Skeletal muscle tissue (tissue), 3 donors: ENCODE measurements at regions not wholly inside any gene's neighbourhood (a gene's known extent, or its start where the extent isn't known, plus 50 kb on each side); places are given as distances from the start of the nearest gene placed in this dataset.
"Not testable (repeated sequence)": the region's sequence is repeated elsewhere in the genome, so short reads cannot be mapped to it uniquely, and the experiment has no call there.

ENCODE experiments used
- H3K27ac ChIP-seq: one replicate; pipeline ENCODE4 v1.7.0; 2013; ENCODE audit warnings: mild to moderate bottlenecking, low read depth, low read length, inconsistent platforms
- H3K27me3 ChIP-seq, 3 donors: one replicate each; pipeline ENCODE4 v1.7.0; 2013; ENCODE audit warnings: low read length in 3 of 3; ENCODE audit not compliant: control insufficient read depth in 3 of 3, insufficient read depth in 3 of 3
- H3K36me3 ChIP-seq, 3 donors: one replicate each; pipeline ENCODE4 v1.7.0; 2013; ENCODE audit warnings: low read length in 3 of 3; ENCODE audit not compliant: control insufficient read depth in 3 of 3, insufficient read depth in 3 of 3
- H3K4me1 ChIP-seq, 3 donors: one replicate each; pipeline ENCODE4 v1.7.0; 2013; ENCODE audit warnings: low read length in 3 of 3, mild to moderate bottlenecking in 3 of 3; ENCODE audit not compliant: control insufficient read depth in 3 of 3, insufficient read depth in 3 of 3
- H3K4me3 ChIP-seq, 3 donors: one replicate each; pipeline ENCODE4 v1.7.0; 2013; ENCODE audit warnings: low read length in 3 of 3
- H3K9ac ChIP-seq, 3 donors: one replicate each; pipeline ENCODE4 v1.7.0; 2013; ENCODE audit warnings: low read length in 3 of 3, mild to moderate bottlenecking in 3 of 3, moderate library complexity in 2 of 3, low read depth in 1 of 3
- H3K9me3 ChIP-seq, 3 donors: one replicate each; pipeline ENCODE4 v1.7.0; 2013; ENCODE audit warnings: low read length in 3 of 3; ENCODE audit not compliant: control insufficient read depth in 3 of 3
- donor health status: Osteomylitis.

DNA sequence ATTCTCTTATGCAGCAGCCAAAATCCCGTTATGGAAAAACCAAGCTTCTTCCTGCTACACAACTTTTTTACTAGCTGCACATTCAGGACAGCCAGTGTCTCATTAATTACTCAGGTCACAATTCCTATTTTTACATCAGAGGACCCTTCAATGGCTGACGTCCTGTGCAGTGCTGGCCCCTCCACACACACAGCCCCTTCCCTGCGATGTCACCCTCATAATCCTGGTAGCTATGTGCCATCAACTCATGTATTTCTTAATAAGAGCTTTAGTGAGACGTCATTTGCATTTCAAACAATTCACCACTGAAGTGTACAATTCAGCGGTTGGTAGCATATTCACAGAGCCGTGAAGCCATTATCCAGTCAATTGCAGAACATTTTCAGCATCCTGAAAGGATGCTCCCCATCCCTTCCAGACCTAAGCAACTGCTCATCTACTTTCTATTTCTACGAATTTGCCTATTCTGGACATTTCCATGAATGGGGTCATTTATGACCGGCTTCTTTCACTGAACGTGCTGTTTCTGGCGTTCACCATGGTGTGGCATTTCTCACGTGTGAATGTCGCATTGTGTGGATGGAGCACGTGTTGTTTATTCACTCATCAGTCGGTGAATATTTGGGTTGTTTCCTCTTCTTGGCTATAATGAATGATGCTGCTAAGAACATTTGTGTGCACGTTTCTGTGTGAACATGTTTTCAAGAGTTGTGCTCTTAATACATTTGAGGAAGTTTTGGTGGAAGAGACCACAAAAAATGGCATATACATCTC is 126.0 kb downstream of the KCNJ12 start:
- H3K27ac ChIP-seq, H3K9me3 ChIP-seq, H3K36me3 ChIP-seq, H3K4me3 ChIP-seq, H3K4me1 ChIP-seq, H3K9ac ChIP-seq, H3K27me3 ChIP-seq: not testable (repeated sequence)

DNA sequence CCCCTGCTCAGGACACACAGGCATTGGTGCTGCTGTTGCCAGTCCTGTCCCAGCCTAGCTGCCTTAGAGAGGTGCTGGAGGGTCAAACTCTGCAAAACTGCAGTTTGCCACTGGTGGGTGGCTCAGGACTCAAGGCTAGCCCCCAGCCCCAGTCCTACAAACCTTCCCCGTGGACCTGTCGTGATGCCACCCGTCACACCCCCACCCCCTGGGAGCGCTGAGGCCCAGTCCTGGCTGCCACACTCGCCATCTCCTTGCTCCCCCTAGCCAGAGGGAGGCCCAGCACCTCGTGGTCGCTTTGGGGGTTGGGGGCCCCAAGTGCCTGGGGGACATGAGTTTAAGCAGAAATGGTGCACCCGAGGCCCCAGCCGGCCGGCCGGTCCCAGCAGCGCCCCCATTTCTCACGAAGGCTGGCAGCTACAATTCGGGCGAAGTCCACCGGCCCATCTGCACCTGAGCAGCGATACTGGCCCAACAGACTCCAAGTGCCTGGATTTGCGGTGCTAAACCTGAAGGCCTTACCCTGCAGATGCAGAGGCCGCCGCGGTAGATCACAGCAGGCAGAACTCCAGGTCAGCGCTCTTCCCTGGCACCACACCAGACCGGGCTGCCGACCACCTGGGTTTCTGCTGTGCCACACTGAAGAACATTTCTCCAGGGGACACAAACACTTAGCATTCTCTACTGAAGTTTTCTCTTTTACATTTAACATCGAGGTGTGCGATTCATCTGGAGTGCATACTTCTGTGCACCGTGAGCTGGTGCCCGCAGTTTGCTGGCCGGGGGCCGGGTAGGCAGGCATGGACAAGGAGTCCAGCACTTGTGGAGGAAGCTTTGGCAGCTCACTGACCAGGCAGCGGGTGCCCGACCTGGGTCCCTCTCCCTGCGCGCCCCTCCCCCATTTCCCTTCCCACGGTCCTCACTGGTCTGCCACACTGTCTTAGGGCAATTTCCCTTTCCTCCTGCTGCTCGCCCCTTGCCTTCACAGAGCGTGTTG is 130.0 kb downstream of the KCNJ12 start:
- Histone ChIP-seq H3K9me3 (no peaks in the 10 kb centered on the region), H3K27ac (no peak overlapping the region), H3K4me1 (peaks cover 0 to 5% (median 0%) of the 10 kb centered on the region in 3 donors), H3K4me3 (no peak overlapping the region), H3K9ac (no peak overlapping the region), H3K27me3 (peaks cover 0 to 7% (median 4%) of the 10 kb centered on the region in 3 donors), H3K36me3 (no peaks in the 10 kb centered on the region)

DNA sequence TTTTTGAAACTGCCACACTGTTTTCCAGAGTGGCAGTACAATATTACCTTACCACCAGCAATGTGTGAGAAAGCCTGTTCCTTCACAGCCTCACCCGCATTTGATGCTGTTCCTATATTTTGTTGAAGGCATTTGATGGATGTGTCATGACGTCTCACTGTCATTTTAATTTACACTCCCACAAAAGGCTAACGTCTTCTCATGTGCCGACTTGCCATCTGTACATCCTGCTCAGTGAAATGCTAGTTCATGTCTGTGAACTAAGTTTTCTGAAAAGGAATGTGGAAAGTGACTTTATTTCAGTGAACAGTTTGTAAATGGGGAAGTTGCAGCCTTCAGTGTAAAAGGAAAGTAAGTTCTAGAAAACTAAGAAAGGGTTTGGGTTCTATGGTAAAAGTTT is 131.6 kb downstream of the KCNJ12 start:
- not testable (repeated sequence) for H3K4me3 ChIP-seq, H3K27me3 ChIP-seq, H3K27ac ChIP-seq, H3K9ac ChIP-seq, H3K9me3 ChIP-seq, H3K36me3 ChIP-seq
- H3K4me1 ChIP-seq = peaks cover 7 to 11% (median 9%) of the 10 kb centered on the region in 3 donors

DNA sequence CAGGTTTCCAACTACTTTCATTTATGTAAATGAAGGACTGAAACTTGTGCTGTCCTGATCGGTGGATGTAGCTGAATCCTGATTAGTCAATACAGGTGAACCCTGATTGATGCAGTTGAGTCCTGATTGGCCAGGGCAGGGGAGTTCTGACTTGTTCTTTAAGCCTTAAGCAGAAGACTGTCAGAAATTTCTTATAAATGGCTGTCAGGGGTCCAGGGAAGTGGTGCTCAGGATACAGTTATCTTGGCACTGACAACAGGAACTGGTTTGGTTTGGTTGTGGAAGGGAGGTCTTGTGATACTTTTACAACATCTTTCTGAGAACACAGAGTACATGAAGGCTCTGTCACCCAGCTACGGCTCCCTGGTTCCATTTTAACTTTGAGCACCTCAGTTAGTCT is 132.1 kb downstream of the KCNJ12 start:
- Histone ChIP-seq H3K4me3 (no peak overlapping the region), H3K4me1 (peaks cover 7 to 11% (median 10%) of the 10 kb centered on the region in 3 donors), H3K9me3 (no peaks in the 10 kb centered on the region), H3K36me3 (no peaks in the 10 kb centered on the region), H3K9ac (no peak overlapping the region), H3K27ac (no peak overlapping the region), H3K27me3 (peaks cover 0 to 4% (median 4%) of the 10 kb centered on the region in 3 donors)

DNA sequence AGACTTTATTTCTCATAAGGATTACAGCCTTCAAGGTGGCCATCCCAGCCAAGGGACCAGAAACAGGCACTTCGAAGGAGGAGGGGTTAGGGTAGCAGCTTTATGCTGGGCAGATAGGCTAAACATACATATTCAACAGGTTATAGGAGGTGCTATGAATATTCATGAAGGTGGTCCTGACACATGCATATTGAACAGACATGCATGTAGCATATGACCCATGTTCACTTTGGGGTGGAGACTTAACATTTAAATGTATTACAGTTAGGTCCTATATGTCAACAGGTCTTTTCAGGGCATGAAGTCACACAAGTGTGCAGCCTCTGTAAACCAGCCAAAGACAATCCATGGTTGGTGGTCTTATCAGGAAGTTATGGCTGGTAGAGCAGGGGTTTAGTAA is 133.2 kb downstream of the KCNJ12 start:
- not testable (repeated sequence) for H3K27me3 ChIP-seq, H3K9me3 ChIP-seq, H3K36me3 ChIP-seq, H3K27ac ChIP-seq, H3K9ac ChIP-seq, H3K4me3 ChIP-seq
- H3K4me1 ChIP-seq = peaks cover 7 to 11% (median 10%) of the 10 kb centered on the region in 3 donors

DNA sequence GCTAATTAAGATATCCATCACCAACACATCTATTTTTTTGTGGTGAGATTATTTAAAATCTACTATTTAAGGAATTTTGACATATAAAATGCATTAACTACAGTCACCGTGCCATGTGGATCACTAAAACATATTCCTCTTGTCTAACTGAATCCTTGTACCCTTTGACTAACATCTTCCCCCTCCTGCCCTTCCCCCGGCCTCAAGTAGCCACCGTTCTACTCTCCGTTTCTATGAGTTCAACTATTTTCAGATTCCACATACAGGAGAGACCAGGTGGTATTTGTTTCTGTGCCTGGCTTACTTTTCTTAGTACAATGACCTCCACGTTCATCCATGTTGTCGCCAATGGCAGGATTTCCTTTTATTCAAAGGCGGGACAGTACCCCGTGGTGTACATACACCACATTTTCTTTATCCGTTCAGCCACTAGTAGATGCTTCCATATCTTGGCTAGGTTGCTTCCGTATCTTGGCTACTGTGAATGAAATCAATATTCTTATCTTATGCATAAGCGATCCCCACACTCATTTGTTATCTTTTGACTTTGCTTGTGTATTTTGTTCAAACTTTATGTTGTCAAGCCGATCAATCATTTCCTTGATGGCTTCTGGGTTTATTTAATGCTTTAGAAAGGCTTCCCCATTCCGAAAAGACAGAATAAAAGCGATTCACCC is 134.7 kb downstream of the KCNJ12 start:
- Histone ChIP-seq H3K27me3 (no peaks in the 10 kb centered on the region), H3K4me3 (peak overlapping the region; percentile 72 to 78 (median 74)), H3K4me1 (peaks cover 7 to 11% (median 10%) of the 10 kb centered on the region in 3 donors), H3K36me3 (no peaks in the 10 kb centered on the region), H3K9ac (peak overlapping the region; percentile 74 to 87 (median 86)), H3K27ac (peak overlapping the region; percentile 54), H3K9me3 (no peaks in the 10 kb centered on the region)

DNA sequence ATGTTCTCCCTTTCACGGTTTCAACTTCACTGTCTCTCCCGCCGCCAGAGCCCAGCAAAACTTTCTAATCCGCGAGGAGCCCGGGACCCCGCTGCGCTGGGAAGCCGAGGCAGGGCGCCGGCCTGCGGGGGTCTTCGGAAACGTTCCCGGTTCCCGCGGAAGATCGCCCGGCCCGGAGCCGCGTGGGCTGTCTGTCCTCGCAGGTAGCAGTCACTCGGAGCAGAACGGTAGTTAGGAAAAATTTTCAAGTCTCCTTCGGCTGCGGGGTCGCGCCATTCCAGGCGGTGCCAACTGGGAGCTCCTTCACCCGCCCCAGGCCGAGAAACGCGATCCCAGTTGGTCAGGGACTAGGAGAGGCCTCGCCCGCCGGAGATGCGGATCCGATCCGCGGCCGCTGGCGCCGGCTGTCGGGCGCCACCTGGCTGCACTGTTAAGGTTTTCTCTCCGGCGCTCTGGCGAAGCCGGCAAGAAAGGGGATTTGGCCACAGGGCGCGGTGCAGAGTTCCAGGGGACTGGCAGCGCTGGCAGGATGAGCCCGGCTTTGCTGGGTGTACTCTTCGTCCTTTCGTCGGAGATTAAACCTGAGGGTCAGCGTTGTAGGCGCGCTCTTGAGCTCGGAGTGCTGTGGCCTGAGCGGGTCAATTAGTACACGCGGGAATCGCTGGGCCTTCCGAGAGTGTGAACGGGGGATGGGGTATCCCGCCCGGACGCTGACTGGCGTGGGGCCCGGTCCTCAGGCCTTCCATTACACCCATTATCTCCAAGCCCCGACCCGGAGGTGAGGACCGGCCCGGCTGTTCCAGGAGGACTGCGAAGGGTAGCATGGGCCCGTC is 135.4 kb downstream of the KCNJ12 start:
- peak overlapping the region; percentile 74 to 87 (median 86) for H3K9ac ChIP-seq
- H3K4me3 ChIP-seq = peak overlapping the region; percentile 72 to 78 (median 74)
- H3K27me3 ChIP-seq = no peaks in the 10 kb centered on the region
- peaks cover 7 to 11% (median 10%) of the 10 kb centered on the region in 3 donors for H3K4me1 ChIP-seq
- H3K27ac ChIP-seq = peak overlapping the region; percentile 54
- H3K36me3 ChIP-seq = no peaks in the 10 kb centered on the region
- no peaks in the 10 kb centered on the region for H3K9me3 ChIP-seq

DNA sequence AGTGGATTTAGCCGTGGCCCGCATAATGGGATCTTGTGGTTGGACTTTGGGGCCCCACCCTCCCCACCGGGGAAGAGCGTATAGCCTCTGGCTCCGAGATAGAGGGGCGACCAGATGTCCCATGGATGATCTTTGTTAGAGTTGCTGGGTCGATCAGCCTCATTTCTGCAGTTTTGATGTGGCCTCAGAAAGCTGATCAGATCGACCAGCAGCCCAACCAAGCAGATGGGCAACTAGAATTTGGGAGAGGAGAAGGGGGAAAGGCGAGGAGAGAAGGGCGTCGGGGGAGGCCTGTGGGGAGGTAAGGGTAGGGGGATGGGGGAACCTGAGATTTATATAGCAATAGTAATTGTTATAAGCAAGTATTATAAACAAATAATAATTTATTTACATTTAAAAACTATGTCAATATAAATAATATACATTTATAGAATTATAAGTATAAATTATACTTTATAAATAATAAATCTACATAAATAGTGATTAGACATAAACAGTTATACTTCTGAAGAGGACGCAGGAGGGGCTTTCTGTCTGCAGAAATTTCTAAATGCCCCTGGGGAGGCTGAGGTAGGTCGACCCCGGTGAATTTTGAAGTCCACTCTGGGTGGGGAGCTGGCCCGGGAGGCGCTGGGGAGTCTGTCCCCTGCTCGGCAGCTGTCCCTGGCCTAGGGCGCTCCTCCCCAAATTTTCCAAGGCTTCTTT is 136.3 kb downstream of the KCNJ12 start:
- H3K4me3 ChIP-seq = peak overlapping the region in 2 of 3 donors; percentile 51 to 54
- H3K36me3 ChIP-seq = no peaks in the 10 kb centered on the region
- no peaks in the 10 kb centered on the region for H3K9me3 ChIP-seq
- peak overlapping the region; percentile 51 to 72 (median 64) for H3K9ac ChIP-seq
- peak overlapping the region; percentile 54 for H3K27ac ChIP-seq
- H3K27me3 ChIP-seq = no peaks in the 10 kb centered on the region
- peaks cover 7 to 11% (median 10%) of the 10 kb centered on the region in 3 donors for H3K4me1 ChIP-seq
